22Rv1 (cell line): ENCODE measurements at regions not wholly inside any gene's neighbourhood (a gene's known extent, or its start where the extent isn't known, plus 50 kb on each side); places are given as distances from the start of the nearest gene placed in this dataset.

ENCODE experiments used
- ZFX ChIP-seq: fragments of 450-650 bp; IDR thresholded peaks from 2 replicates; pipeline ENCODE4 v1.6.1; 2017; ENCODE audit warnings: antibody characterized with exemption, borderline replicate concordance
- TF ChIP-seq, protein P1 (sequence below): fragments of 450-650 bp; IDR thresholded peaks from 2 replicates; pipeline ENCODE4 v1.5.1; 2017; ENCODE audit warnings: mild to moderate bottlenecking

DNA sequence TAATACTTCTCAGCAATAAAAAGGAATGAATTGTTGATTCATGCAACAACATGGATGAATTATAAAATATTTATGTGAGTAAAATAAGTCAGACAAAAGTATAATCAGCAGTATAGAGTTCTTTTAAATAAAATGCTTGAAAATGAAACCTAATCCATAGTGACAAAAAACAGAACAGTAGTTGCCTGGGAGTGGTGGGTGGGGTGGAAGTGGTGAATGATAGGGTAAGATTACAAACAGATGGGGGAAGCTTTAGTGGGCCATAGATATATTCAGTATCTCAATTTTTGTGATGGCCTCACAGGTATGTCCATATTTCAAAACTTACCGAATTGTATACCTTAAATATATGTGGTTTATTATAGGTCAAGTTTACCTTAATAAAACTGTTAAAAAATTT is 124.9 kb upstream of the UBL3 start:
- TF ChIP-seq, protein P1, sequence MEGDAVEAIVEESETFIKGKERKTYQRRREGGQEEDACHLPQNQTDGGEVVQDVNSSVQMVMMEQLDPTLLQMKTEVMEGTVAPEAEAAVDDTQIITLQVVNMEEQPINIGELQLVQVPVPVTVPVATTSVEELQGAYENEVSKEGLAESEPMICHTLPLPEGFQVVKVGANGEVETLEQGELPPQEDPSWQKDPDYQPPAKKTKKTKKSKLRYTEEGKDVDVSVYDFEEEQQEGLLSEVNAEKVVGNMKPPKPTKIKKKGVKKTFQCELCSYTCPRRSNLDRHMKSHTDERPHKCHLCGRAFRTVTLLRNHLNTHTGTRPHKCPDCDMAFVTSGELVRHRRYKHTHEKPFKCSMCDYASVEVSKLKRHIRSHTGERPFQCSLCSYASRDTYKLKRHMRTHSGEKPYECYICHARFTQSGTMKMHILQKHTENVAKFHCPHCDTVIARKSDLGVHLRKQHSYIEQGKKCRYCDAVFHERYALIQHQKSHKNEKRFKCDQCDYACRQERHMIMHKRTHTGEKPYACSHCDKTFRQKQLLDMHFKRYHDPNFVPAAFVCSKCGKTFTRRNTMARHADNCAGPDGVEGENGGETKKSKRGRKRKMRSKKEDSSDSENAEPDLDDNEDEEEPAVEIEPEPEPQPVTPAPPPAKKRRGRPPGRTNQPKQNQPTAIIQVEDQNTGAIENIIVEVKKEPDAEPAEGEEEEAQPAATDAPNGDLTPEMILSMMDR = no peak
- no peak for TF ChIP-seq ZFX
